GM18858 (cell line): ENCODE measurements at regions not wholly inside any gene's neighbourhood (a gene's known extent, or its start where the extent isn't known, plus 50 kb on each side); places are given as distances from the start of the nearest gene placed in this dataset.

Source experiments
- ATAC-seq: cut with Tn5 transposase; IDR thresholded peaks from one replicate; pipeline ENCODE4 v1.9.1; 2021; ENCODE audit not compliant: unreplicated experiment

- ATAC-seq: no peak
Measured at GRCh38 chr5:119789406-119790117, 160.2 kb downstream of the FAM170A start.

DNA sequence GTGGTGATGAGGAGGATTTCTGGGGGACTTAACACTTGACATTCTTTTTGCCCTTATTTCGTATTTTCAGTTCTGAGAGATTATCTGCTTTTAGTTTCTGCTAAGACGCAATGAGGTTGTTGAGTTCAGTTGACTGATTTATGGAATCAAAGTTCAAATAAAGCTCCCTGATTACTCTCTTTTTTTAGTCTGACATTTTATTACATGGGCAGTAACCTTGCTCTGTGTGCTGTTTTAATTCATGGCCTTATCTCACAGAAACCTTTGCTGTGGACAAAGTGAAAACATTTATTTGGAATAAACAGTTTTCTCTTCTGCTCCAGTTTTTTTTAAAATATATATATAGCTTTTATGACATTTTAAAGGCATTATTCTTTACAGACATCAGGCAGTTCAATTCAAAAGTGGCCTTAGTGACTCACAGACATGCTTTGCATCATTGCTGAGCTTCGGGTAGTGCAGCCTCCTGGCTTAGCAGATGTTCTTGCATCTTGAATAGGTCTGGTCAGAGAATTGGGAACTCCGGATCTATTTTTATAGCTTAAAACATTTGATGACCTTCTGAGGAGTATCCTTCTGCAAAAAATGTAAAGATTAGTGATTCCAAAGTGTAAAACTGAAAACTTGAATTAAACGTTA lies 162.9 kb downstream of the FAM170A start:
- ATAC-seq: no peak

DNA sequence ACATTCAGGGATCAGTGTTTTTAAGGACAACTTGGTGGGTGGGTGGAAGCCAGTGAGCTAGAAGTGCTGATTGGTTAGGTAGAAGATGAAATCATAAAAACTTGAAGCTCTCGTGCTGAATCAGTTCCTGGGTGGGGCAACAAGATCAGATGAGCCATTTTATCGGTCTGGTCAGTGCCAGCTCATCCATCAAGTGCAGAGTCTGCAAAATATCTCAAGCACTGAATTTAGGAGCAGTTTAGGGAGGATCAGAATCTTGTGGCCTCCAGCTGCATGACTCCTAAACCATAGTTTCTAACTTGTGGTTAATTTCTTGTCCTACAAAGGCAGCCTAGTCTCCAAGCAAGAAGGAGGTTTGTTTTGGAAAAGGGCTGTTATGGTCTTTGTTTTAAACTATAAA lies 166.4 kb downstream of the FAM170A start:
- ATAC-seq: no peak

DNA sequence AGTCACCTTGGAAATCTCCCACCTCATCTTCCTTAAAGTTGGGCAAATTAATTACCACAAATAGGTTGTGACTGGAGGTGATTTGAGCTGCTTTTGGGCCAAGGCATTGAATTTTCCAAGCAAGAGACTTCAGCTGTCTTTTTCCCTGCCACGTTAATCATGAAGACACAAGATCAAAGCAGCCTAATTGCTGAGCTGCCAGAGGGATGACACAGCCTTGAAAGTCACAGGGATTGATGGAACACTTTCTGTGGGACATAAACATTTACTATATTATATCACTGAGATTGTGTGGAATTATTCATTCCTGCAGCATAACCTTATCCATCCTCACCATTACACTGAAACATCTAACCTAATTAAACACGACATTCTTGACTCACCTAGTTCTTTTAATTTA lies 172.2 kb downstream of the FAM170A start:
- no peak for ATAC-seq

DNA sequence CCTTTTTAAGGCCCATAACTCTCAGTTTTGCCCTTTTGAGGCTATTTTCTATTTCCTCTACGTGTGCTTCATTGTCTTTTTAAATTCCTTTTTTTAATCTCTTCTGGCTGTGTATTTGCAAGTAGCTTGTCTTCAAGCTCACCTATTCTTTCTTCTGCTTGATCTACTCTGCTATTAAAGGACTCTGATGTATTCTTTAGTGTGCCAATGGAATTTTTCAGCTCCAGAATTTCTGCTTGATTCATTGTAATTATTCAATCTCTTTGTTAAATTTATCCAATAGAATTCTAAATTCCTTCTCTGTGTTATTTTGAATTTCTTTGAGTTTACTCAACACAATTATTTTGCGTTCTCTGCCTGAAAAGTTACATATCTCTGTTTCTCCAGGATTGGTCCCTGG lies 178.7 kb downstream of the FAM170A start:
- no peak for ATAC-seq

DNA sequence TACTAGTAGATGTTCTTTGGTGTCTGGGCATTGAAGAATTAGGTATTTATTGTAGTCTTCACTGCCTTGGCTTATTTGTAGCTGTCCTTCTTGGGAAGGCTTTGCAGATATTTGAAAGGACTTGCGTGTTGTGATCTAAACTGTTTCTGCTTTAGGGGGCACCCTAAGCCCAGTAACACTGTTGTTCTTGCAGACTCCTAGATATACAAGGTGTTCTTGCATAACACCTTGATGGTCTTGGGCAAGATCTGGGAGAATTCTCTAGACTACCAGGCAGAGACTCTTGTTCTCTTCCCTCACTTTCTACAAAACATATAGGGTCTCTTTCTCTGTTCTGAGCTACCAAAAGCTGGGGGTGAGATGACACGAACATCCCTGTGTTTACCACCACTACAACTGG lies 179.1 kb downstream of the FAM170A start:
- ATAC-seq: no peak

DNA sequence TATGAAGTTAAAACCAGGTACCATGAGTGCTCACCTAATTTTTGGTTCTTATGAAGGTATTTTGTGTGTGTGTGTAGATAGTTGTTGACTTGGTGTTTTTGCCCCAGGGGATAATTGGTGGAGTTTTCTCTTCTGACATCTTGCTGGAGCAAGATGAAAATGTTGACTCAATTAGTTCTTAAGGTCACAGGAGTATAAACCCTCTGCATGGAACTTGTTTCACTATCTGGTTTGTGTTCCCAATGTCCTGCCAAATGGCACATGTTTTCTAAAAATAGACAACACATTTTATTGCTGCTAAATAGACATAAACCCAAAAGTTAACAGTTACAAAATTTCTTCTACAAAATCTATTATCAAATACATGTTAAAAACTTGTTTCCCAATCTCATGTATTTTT lies 180.9 kb downstream of the FAM170A start:
- no peak for ATAC-seq

- ATAC-seq: no peak
Measured at GRCh38 chr5:119811458-119811857, 182.1 kb downstream of the FAM170A start.

GRCh38 chr5:119814655-119815054 lies 185.3 kb downstream of the FAM170A start:
- no peak for ATAC-seq

- ATAC-seq: no peak
Measured at GRCh38 chr5:119816055-119816454, 186.7 kb downstream of the FAM170A start.

- no peak for ATAC-seq
Measured at GRCh38 chr5:119820016-119820415, 190.7 kb downstream of the FAM170A start.

GRCh38 chr5:119820608-119821007 lies 191.2 kb downstream of the FAM170A start:
- no peak for ATAC-seq

GRCh38 chr5:119828541-119828940 lies 199.2 kb downstream of the FAM170A start:
- no peak for ATAC-seq

DNA sequence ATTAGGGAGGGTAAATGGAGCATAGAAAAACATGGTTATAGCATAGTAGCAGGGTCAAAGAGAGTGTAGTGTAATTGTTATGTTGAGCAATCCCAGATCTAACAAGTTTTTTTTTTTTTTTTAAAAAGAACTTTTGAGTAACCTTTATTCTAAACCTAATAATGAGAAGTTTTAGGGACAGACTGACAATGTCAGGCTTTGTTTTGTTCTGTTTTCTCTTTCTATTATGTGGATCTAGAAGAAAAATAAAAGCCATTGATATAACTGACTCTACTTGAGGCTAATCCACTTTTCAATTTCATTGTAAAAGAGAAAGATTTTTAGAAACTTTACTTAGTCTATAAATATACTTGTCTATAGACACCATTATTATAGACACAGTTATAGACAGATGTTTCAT lies 200.0 kb downstream of the FAM170A start:
- no peak for ATAC-seq

GRCh38 chr5:119833176-119833575 lies 203.8 kb downstream of the FAM170A start:
- ATAC-seq: no peak

DNA sequence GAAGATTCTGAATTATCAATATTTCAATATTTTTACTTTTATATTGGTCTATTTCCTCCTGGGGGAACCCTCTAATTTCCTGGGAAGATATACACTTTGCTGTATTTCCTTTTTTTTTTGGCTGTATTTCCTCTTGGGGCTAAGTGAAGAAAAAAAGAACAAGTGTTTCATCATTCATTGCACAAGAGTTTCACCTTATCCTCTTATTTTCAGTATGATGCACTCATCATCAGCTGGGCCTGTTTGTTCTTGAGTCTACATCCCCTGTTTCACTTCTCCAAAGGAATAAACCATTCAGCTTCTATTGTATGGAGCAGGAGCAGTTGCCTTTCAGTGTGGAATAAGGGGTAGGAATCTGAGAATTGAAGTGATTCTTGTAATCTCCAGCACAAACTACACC lies 210.8 kb downstream of the FAM170A start:
- no peak for ATAC-seq

DNA sequence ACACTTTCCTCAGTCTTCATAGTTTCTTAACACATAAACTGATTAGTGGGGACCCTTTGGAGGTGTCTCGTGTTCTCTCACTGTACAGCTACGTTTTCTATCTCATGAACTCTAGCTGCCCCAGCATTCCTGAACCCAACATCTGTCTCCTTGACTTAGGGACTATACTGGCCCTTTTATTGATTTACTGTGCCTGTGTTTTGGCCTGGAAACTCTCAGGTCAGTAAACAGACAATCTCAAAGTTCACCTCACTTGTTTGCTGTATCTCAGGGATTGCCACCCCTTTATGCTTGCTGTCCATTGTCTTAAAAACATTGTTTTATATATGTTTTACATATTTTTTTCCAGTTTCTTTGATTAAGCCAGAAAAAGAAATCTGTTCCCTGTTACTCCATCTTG lies 222.8 kb downstream of the FAM170A start:
- ATAC-seq: no peak

GRCh38 chr5:119860463-119860862 lies 231.1 kb downstream of the FAM170A start:
- ATAC-seq: no peak

DNA sequence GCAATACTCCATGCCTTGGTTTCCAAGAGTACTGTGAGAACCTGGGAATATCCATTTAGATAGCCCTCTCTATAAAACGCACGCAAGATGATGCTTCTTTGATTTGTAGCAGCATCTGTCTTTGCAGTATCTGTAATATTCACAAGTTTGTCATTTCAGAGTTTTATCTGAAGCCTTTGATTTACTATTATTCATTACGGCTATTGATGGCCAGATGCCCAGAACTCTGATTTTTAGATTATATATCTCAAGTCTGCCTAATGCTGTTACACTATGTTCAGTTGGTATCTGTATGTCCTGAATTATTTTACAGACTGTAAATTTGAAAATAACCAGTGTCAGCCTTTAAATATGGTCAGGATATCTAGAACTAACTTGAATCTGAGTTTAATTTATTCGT lies 233.3 kb downstream of the FAM170A start:
- no peak for ATAC-seq

GRCh38 chr5:119864286-119864685 lies 234.9 kb downstream of the FAM170A start:
- ATAC-seq: no peak

GRCh38 chr5:119873611-119874010 lies 244.3 kb downstream of the FAM170A start:
- no peak for ATAC-seq

- no peak for ATAC-seq
Measured at GRCh38 chr5:119876522-119876921, 247.2 kb downstream of the FAM170A start.

GRCh38 chr5:119878712-119879111 lies 249.4 kb downstream of the FAM170A start:
- ATAC-seq: no peak
